GM19463 (cell line): ENCODE measurements at regions not wholly inside any gene's neighbourhood (a gene's known extent, or its start where the extent isn't known, plus 50 kb on each side); places are given as distances from the start of the nearest gene placed in this dataset.

Source experiments
- ATAC-seq: cut with Tn5 transposase; IDR thresholded peaks from one replicate; pipeline ENCODE4 v1.9.1; 2021; ENCODE audit warnings: mild to moderate bottlenecking, moderate library complexity; ENCODE audit not compliant: unreplicated experiment

DNA sequence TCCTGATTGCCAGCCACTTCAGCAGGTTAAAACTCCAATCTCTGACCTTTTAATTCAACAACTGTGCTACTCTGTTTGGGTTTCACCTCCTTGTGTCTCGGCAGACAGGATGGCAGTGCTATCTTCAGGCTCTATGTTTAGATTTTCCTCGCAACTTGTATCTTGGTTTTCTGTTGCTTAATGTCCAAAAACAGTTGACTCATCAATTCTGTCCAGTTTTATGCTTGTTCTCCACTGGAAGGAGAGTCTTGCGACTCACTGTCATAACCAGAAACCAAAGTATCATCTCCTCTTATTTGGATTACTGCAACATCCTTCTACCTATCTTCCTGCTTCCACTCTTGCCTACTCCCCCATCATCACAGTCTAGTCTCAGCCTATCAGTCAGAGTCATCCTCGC, 130.9 kb upstream of the ADAMTS16 start:
- no peak for ATAC-seq

GRCh38 chr5:5011151-5011550, 129.0 kb upstream of the ADAMTS16 start:
- ATAC-seq, result no peak

DNA sequence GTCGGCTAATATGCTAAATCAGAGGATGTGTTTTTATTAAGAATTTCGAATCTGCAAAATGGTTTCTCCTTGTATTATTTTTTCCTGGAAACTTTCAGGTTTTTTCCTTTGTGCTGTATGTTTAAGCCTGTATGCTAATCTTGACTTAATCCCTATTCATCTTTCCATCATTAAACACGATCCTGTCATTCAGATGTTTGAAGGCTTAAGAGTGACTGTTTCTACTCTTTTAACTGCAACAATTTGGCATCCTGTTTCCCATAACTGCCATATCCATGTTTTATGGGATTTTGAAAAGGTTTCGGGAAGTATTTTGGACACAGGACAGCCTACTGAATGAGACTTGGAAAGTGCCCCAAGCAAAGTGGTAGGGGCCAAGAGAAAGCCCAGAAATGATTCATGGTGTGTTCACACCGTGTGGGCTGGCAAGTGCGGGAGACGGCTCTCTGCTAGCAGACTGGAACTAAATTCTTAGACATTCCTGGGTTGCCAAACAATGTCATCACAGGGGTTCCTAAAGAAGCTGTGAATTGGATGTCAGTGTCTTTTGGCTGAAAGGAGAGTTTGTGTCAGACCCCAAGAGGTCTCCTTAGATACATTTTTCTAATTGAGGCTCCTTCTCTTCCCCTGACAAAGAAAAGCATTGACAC, 125.4 kb upstream of the ADAMTS16 start:
- no peak for ATAC-seq

- ATAC-seq, result peak; percentile 68
These were observed 122.1 kb upstream of the ADAMTS16 start for GRCh38 chr5:5017827-5018577.

- ATAC-seq, result peak; percentile 29
These were observed 121.6 kb upstream of the ADAMTS16 start for GRCh38 chr5:5018578-5018970.

DNA sequence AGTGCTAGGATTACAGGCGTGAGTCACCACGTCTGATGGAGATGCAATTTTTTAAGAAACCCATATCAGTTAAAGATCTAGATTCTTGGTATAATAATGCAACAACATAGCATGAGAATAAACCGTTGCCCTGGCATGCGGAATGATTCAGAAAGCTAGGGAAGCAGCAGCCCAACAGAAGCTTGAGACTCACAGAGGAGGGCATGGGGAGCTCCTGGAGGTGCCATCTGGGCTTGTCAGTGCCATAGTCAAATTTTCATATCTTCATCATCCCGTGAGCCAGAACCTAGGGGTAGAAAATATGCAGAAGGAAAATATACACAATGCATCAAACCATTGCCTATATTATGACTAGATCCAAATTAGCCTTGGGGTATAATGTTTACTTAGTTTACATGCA, 118.7 kb upstream of the ADAMTS16 start:
- no peak for ATAC-seq

GRCh38 chr5:5025098-5025773, 114.9 kb upstream of the ADAMTS16 start:
- no peak for ATAC-seq

- peak; percentile 62 for ATAC-seq
These were observed 114.2 kb upstream of the ADAMTS16 start for GRCh38 chr5:5025774-5026408.

DNA sequence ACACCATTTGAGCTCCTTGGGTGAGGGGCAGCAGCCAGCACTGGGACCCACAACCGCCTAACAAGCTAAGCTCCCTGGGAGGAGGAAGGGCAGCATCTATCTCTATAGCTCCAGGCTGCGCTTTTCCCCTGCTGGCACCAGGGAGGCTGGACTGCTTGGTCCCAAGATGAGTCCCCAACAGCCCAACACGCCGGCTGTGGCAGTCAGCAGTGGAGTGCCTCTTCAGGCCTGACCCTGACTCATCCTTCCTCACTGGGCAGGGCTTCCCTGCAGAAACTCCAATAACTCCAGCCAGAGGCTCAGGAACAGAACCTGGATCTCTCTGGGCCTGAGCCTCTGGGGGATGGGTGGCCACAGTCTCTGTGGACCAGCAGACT, 113.7 kb upstream of the ADAMTS16 start:
- no peak for ATAC-seq

DNA sequence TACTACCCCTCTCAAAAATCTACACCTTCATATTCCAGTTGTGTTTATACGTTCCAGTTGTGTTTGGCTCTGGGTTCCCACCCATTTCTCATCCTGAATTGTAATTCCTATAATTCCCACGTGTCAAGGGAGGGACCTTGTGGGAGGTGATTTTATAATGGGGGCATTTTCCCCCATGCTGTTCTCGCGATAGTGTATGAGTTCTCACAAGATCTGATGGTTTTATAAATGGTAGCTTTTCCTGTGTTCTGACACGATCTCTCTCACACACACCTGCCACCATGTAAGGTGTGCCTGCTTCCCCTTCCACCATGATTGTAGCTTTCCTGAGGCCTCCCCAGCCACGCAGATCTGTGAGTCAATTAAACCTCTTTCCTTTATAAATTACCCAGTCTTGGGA, 108.5 kb upstream of the ADAMTS16 start:
- no peak for ATAC-seq

- ATAC-seq, result no peak
These were observed 102.5 kb upstream of the ADAMTS16 start for GRCh38 chr5:5037674-5038073.

GRCh38 chr5:5039918-5040317, 100.2 kb upstream of the ADAMTS16 start:
- ATAC-seq, result peak; percentile 53

- ATAC-seq, result no peak
These were observed 99.4 kb upstream of the ADAMTS16 start for GRCh38 chr5:5040712-5041111.

DNA sequence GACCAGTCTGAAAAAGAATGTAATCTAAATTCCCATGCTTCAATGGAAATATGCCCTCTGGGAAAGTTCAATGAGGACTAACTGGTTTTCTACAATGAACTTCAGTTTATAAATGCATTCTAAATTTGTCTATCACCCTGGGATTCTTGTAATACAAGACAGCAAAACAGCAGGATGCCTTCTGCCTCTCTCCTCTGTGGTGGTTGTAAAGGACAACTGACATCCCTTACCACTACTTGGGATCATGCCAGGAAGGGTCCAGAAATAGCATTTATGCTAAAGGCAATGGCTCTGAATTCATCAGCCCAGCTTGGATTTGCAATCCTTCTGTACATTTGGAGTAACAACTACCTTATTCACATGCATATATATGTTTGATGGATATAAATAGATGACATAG, 97.3 kb upstream of the ADAMTS16 start:
- no peak for ATAC-seq

DNA sequence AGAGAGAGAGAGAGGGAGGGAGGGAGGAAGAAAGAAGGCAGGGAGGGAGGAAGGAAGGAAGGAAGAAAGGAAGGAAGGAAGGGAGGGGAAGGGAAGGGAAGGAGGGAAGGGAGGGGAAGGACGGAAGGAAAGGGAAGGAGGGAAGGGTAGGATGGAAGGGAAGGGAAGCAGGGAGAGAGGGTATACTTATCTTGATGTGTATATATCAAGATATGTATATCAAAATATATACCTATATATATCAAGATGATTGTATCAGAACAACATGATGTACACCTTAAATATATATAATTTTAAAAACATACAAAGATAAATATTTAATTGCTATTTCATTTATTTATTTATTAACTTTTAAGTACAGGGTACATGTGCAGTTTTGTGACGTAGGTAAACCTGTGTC, 96.8 kb upstream of the ADAMTS16 start:
- ATAC-seq, result no peak

DNA sequence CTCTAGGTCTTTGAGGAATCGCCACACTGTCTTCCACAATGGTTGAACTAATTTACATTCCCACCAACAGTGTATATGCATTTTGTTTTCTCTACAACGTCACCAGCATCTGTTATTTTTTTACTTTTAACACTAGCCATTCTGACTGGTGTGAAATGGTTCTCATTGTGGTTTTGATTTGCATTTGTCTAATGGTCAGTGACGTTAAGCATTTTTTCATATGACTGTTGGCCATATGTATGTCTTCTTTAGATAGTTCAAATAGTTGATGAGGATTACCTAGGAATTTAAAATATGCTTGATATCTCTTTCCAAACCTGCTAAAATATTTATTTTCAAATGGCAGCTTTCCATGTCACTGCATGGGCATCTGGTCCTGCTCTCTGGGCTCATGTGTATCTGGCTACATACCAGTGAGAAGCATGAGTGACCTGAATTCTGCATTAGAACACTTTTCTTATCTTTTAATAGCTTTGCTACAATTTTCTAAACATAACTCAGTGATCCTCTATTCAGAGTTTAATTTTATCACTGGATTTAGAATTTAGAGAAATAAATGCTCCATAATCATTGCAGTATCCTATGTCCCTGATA, 95.8 kb upstream of the ADAMTS16 start:
- no peak for ATAC-seq

GRCh38 chr5:5046680-5047502, 93.2 kb upstream of the ADAMTS16 start:
- ATAC-seq, result peak; percentile 86

- ATAC-seq, result no peak
These were observed 89.3 kb upstream of the ADAMTS16 start for GRCh38 chr5:5050801-5051200.

- no peak for ATAC-seq
These were observed 84.4 kb upstream of the ADAMTS16 start for GRCh38 chr5:5055712-5056111.

DNA sequence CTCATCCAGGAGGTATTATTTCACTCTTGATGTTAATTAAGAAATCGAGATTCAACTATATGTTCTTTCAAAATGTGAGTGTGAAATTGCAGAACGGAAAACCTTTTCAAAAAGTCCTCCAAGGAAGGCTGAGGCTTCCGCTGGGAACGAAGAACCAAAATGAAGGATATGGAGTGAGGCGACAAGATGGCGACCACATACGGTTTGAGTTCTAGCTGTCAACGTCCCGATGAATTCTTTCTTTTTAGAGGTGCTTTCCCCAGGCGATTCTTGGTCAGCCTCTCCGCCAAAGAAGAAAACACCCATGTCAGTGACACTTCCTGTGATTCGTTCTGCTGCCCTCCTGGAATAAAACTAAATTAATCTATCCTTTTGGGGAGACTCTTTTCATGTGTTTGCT, 78.3 kb upstream of the ADAMTS16 start:
- ATAC-seq, result no peak
